ENCODE measurements at regions not wholly inside any gene's neighbourhood (a gene's known extent, or its start where the extent isn't known, plus 50 kb on each side); places are given as distances from the start of the nearest gene placed in this dataset.

DNA sequence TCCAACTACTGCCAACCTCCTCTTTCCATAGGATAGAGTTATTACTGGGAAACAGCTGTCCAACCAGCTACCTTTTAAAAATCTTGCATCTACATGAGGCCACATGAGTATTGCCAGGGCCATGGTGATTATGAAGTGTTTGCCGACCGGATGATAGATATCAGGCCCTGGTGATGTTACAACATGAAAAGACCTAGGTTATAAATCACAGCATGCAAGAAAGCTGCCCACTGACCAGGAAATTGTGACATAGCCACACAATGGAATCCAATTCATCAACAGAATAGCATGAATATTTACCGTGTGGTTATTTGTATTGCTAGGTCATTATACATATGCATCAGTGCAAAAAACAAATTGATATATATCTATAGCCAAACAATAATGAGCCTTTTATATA, 517.0 kb downstream of the INHBA start:
- CTCF ChIA-PET = no interaction called here
- intact Hi-C loops (cut with micrococcal nuclease) = no loop called here
- BruUV-seq (replicated peaks) = no TSS peak
- no peaks in the 10 kb centered on the region for H3K9me3 Mint-ChIP-seq (ENCODE audit: unreplicated experiment)
- H3K4me3 Mint-ChIP-seq (ENCODE audit: unreplicated experiment) = no peak overlapping the region
- TF ChIP-seq CTCF (IDR thresholded peaks at IDR 0.05; ENCODE audit: unreplicated experiment) = no peak
- no peak overlapping the region for H3K27ac Mint-ChIP-seq (ENCODE audit: low read depth, unreplicated experiment)
- POLR2A ChIA-PET = interaction anchor here (0.5 kb wide), 1 partner anchor 34 kb away, joined by 3 read pairs; no protein-coding TSS in a partner anchor
- no peaks in the 10 kb centered on the region for H3K27me3 Mint-ChIP-seq (ENCODE audit: insufficient read depth, unreplicated experiment)
- H3K36me3 Mint-ChIP-seq (ENCODE audit: insufficient read depth, unreplicated experiment) = no peaks in the 10 kb centered on the region
- H3K4me1 Mint-ChIP-seq (ENCODE audit: insufficient read depth, unreplicated experiment) = peaks cover 39% of the 10 kb centered on the region
- DNase-seq (ENCODE audit: unreplicated experiment) = peak; percentile 75

- BruUV-seq (replicated peaks) = no TSS peak
Measured at GRCh38 chr7:41183741-41184140, 519.1 kb downstream of the INHBA start.

GRCh38 chr7:41182782-41183181, 520.1 kb downstream of the INHBA start:
- H3K9me3 Mint-ChIP-seq (ENCODE audit: unreplicated experiment) = no peaks in the 10 kb centered on the region
- no TSS peak for BruUV-seq (replicated peaks)
- no peak overlapping the region for H3K4me3 Mint-ChIP-seq (ENCODE audit: unreplicated experiment)
- no peaks in the 10 kb centered on the region for H3K27me3 Mint-ChIP-seq (ENCODE audit: insufficient read depth, unreplicated experiment)
- ChIA-PET POLR2A (no interaction called here), CTCF (interaction anchor here (0.5 to 1.0 kb wide), 2 partner anchors 69 to 138 kb away, joined by 3 read pairs; no protein-coding TSS in a partner anchor)
- no peak for TF ChIP-seq CTCF (IDR thresholded peaks at IDR 0.05; ENCODE audit: unreplicated experiment)
- DNase-seq (ENCODE audit: unreplicated experiment) = no peak
- H3K36me3 Mint-ChIP-seq (ENCODE audit: insufficient read depth, unreplicated experiment) = no peaks in the 10 kb centered on the region
- intact Hi-C loops (cut with micrococcal nuclease) = no loop called here
- H3K27ac Mint-ChIP-seq (ENCODE audit: low read depth, unreplicated experiment) = peak overlapping the region; percentile 94
- peaks cover 18% of the 10 kb centered on the region for H3K4me1 Mint-ChIP-seq (ENCODE audit: insufficient read depth, unreplicated experiment)

More at GRCh38 chr7:41183741-41184140, 519.1 kb downstream of the INHBA start:
- no peaks in the 10 kb centered on the region for H3K36me3 Mint-ChIP-seq (ENCODE audit: insufficient read depth, unreplicated experiment)
- peak overlapping the region; percentile 94 for H3K27ac Mint-ChIP-seq (ENCODE audit: low read depth, unreplicated experiment)
- intact Hi-C loops (cut with micrococcal nuclease) = no loop called here
- ChIA-PET POLR2A (no interaction called here), CTCF (interaction anchor here (1.0 kb wide), 1 partner anchor 68 kb away, joined by 3 read pairs; no protein-coding TSS in a partner anchor)
- DNase-seq (ENCODE audit: unreplicated experiment) = no peak
- peaks cover 27% of the 10 kb centered on the region for H3K4me1 Mint-ChIP-seq (ENCODE audit: insufficient read depth, unreplicated experiment)
- TF ChIP-seq CTCF (IDR thresholded peaks at IDR 0.05; ENCODE audit: unreplicated experiment) = no peak
- no peaks in the 10 kb centered on the region for H3K27me3 Mint-ChIP-seq (ENCODE audit: insufficient read depth, unreplicated experiment)
- H3K9me3 Mint-ChIP-seq (ENCODE audit: unreplicated experiment) = no peaks in the 10 kb centered on the region
- no peak overlapping the region for H3K4me3 Mint-ChIP-seq (ENCODE audit: unreplicated experiment)

DNA sequence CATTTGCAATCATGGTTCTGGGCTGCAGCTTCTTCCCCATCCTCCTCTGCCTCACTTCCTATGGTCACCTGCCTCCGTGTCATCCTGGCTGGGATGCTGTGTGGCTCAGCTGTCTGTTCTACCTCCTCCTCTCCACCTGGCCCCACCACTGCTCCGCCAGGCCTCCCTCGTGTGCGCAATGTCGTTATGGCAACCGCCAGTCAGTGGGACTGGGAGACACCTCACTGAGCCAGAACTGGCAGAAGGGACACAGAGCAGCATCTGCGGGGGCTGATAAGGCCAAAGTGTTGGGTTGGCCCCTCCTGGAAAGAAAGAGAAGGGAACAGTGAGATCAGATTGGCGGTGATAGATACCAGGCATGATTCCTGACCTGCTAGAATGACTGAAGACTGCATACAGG, 527.5 kb downstream of the INHBA start:
- no TSS peak for BruUV-seq (replicated peaks)
- Mint-ChIP-seq H3K27ac (ENCODE audit: low read depth, unreplicated experiment) (no peak overlapping the region), H3K27me3 (ENCODE audit: insufficient read depth, unreplicated experiment) (no peaks in the 10 kb centered on the region), H3K36me3 (ENCODE audit: insufficient read depth, unreplicated experiment) (no peaks in the 10 kb centered on the region), H3K4me3 (ENCODE audit: unreplicated experiment) (no peak overlapping the region), H3K9me3 (ENCODE audit: unreplicated experiment) (no peaks in the 10 kb centered on the region), H3K4me1 (ENCODE audit: insufficient read depth, unreplicated experiment) (no peaks in the 10 kb centered on the region)
- DNase-seq (ENCODE audit: unreplicated experiment) = no peak
- ChIA-PET POLR2A (interaction anchor here (0.9 to 1.1 kb wide), 3 partner anchors 12 to 27 kb away, joined by 3 to 4 read pairs (median 3); no protein-coding TSS in a partner anchor), CTCF (interaction anchor here (0.6 to 0.9 kb wide), 3 partner anchors 10 to 258 kb away, joined by 3 to 4 read pairs (median 3); no protein-coding TSS in a partner anchor)
- no peak for TF ChIP-seq CTCF (IDR thresholded peaks at IDR 0.05; ENCODE audit: unreplicated experiment)
- intact Hi-C loops (cut with micrococcal nuclease) = no loop called here

Data from MCF 10A (cell line).